ENCODE measurements at regions not wholly inside any gene's neighbourhood (a gene's known extent, or its start where the extent isn't known, plus 50 kb on each side); places are given as distances from the start of the nearest gene placed in this dataset.
"Not testable (repeated sequence)": the region's sequence is repeated elsewhere in the genome, so short reads cannot be mapped to it uniquely, and the experiment has no call there.

- no peak for DNase-seq (ENCODE audit: low spot score)
These were observed 986.9 kb downstream of the TMEM121 start for GRCh38 chr14:106513302-106513701.

GRCh38 chr14:106518054-106518943, 991.9 kb downstream of the TMEM121 start:
- peak; percentile 51 for DNase-seq (ENCODE audit: low spot score)

DNA sequence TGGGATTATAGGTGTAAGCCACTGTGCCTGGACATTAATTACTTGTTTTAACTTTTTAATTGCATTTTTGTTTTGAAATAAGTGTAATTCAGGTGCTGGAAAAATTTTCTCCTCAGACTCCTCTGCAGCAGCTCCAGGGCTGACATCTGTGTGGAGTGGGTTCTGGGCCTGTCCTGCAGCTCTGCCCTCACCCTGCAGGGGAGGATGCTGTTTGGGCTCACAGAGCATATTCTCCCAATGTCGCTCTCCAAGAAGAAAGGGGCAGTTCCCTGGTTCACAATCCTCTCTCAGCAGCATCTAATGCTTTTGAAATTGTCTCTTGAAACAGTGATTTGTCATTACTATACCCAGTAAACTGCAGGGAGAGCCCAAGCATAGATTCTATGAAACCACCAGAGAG, 995.7 kb downstream of the TMEM121 start:
- DNase-seq (ENCODE audit: low spot score): not testable (repeated sequence)

DNA sequence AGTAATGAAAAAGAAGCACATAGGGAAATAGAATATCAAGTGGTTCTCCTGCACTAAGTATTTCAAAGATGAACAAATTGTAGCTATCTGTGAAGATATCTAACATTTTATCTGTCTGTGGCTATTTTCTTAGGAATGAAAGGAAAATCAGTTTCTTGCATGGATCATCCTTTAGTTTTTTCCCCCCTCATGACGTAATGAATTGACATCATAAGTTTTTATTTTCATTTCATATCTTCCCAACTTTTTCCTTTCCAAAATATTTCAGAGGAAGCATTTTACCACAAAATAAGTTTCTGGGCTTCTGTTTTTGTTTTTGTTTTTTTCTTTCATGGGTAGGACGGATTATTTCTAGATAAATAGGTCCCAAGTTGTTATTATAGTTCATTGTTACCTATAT, 996.6 kb downstream of the TMEM121 start:
- no peak for DNase-seq (ENCODE audit: low spot score)

GRCh38 chr14:106528717-106529116, 1002.3 kb downstream of the TMEM121 start:
- DNase-seq (ENCODE audit: low spot score): no peak

GRCh38 chr14:106530031-106530422, 1003.6 kb downstream of the TMEM121 start:
- no peak for DNase-seq (ENCODE audit: low spot score)

GRCh38 chr14:106530423-106531107, 1004.2 kb downstream of the TMEM121 start:
- DNase-seq (ENCODE audit: low spot score): no peak

DNA sequence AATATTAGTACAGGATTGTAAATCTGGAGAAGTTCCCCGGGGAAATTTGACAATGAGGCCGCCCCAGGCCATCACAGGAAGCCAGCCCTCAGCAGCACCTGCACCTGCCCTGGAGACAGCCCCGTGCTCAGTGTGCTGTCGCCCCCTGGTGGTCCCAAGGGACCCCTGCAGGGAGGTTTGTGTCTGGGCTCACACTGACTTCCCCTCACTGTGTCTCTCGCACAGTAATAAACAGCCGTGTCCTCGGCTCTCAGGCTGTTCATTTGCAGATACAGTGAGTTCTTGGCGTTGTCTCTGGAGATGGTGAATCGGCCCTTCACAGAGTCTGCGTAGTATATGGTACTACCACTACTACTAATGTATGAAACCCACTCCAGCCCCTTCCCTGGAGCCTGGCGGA, 1011.2 kb downstream of the TMEM121 start:
- not testable (repeated sequence) for DNase-seq (ENCODE audit: low spot score)

- no peak for DNase-seq (ENCODE audit: low spot score)
These were observed 1011.8 kb downstream of the TMEM121 start for GRCh38 chr14:106538201-106538600.

DNA sequence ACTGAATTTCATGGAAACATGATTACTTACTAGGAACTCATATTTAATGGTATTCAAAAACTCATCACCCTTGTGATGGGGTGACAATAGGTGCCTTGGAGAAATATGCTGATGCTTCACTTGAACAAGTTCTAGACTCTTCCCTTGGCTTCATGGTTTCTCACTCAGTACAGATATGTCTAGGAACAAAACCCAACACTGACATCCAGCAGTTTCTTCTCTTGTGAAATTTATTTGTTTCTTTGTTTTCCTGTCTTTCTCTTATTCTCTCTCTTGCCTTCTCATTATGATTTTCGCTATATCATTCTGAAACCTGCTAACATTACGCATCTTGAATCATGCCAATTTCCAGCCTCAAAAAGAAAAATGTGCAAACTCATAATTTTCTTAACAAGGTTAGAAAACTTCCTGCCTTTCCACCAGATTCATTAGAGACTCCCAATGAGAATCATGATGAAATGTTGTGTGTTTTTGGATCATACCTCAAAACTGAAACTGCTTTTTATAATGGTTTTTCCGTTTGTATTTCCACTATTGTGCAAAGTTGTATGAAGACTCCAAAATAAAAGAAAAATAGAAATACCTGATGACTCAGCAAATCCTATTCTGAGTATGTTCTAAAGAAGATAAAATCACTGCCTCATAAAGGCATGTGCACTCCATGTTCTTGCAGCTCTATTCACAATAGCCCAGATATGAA, 1021.5 kb downstream of the TMEM121 start:
- no peak for DNase-seq (ENCODE audit: low spot score)

- DNase-seq (ENCODE audit: low spot score): no peak
These were observed 1022.7 kb downstream of the TMEM121 start for GRCh38 chr14:106549064-106549463.

GRCh38 chr14:106551265-106551664, 1024.9 kb downstream of the TMEM121 start:
- no peak for DNase-seq (ENCODE audit: low spot score)

GRCh38 chr14:106556211-106556610, 1029.8 kb downstream of the TMEM121 start:
- DNase-seq (ENCODE audit: low spot score): not testable (repeated sequence)

GRCh38 chr14:106556665-106557289, 1030.4 kb downstream of the TMEM121 start:
- peak; percentile 58 for DNase-seq (ENCODE audit: low spot score)

DNA sequence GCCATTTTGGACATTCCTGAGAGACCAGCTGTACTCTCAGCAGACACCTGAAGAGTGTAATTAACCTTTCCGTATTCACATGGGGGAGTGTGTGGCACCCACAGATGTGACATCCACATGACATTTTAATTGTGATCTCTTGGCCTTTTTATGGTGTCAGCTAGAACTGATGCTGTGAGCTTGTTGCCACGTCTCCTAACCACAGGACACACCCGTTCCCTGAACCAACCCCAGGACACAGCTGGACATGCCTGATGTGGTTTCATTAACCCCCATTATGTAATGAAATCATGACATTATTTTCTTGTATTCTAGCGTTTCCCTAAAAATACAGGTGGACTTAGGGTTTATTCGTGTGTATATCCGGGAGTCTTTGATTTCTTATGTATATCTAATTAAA, 1036.1 kb downstream of the TMEM121 start:
- no peak for DNase-seq (ENCODE audit: low spot score)

- peak; percentile 27 for DNase-seq (ENCODE audit: low spot score)
These were observed 1037.8 kb downstream of the TMEM121 start for GRCh38 chr14:106564058-106564643.

- DNase-seq (ENCODE audit: low spot score): no peak
These were observed 1052.1 kb downstream of the TMEM121 start for GRCh38 chr14:106578481-106578880.

DNA sequence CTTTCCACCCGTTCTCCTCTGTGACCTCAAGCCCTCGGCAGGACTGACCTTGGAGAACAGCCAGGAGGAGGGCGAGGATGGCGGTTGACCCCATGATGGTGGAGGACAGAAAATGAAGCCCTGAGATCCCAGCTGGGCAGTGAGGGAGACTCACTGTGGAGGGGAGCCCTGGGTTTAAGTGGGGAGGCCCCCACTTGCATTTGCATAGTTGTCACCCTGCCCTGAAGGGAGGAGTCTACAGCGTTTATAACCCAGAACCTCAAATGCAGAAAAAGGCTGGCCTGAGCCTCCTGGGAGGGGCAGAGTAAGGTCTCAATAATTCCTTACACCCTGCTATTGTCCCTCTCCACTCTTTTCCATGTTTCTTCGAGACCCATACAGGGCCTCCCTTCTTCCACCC, 1052.7 kb downstream of the TMEM121 start:
- no peak for DNase-seq (ENCODE audit: low spot score)

GRCh38 chr14:106585692-106586091, 1059.3 kb downstream of the TMEM121 start:
- no peak for DNase-seq (ENCODE audit: low spot score)

DNA sequence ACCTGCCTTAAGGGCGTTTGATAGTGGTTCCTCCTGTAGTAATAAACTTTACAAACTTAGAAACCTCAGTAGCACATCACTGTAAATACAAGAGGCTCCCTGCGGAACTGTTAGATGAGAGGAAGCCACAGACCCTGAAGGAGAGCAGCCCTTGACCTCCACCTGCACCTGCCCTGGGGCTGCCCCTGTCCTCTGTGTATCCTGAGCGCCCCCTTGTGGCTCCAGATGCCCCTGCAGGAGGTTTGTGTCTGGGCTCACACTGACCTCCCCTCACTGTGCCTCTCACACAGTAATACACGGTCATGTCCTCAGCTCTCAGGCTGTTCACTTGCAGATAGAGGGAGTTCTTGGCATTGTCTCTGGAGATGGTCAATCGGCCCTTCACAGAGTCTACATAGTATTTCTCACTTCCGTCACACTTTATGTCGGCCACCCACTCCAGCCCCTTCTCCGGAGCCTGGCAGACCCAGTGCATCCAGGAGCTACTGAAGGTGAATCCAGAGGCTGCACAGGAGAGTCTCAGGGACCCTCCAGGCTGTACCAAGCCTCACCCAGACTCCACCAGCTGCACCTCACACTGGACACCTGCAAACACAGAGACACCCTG, 1059.8 kb downstream of the TMEM121 start:
- DNase-seq (ENCODE audit: low spot score): peak; percentile 26

DNA sequence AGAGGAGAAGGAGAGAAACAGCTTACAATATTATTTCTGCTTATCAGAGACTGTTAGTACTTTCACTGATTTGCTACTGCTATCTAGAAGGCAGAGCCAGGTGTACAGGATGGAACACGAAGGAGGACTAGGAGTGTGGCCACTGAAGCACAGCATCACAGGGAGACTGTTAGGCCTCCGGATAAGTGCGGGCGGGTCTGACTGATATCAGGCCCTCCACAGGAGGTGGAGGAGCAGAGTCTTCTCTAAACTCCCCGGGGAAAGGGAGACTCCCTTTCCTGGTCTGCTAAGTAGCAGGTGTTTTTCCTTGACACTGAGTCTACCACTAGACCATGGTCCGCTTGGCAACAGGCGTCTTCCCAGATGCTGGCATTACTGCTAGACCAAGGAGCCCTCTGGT, 1065.2 kb downstream of the TMEM121 start:
- DNase-seq (ENCODE audit: low spot score): not testable (repeated sequence)
